ENCODE measurements at regions not wholly inside any gene's neighbourhood (a gene's known extent, or its start where the extent isn't known, plus 50 kb on each side); places are given as distances from the start of the nearest gene placed in this dataset.
A peak's percentile ranks its signal among the peaks of the same experiment; 100 is the strongest.
"Not testable (repeated sequence)": the region's sequence is repeated elsewhere in the genome, so short reads cannot be mapped to it uniquely, and the experiment has no call there.

- no peak for DNase-seq (ENCODE audit: low read depth)
Measured at GRCh38 chr2:180829836-180830235, 150.6 kb upstream of the UBE2E3 start.

- peak; percentile 29 for DNase-seq (ENCODE audit: low read depth)
Measured at GRCh38 chr2:180829261-180829660, 151.1 kb upstream of the UBE2E3 start.

DNA sequence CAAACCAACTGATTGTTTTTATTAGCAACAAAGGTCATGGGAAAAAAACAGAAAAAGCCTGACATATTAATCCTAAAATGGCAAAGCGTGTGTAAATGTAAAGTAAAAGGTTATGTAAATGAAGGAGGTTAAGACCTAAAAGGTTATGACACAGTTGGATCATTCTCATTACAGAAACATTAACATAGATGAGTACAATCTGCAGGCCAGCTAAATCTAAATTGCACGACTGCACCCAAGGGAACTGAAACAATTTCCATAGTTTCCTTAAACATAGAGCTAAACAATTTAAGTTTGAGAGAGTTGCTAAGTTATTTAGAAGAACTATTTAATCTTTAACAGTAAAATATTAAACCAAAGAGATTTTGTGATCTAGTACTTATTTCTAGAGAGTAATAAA is 151.6 kb upstream of the UBE2E3 start:
- no peak for DNase-seq (ENCODE audit: low read depth)

DNA sequence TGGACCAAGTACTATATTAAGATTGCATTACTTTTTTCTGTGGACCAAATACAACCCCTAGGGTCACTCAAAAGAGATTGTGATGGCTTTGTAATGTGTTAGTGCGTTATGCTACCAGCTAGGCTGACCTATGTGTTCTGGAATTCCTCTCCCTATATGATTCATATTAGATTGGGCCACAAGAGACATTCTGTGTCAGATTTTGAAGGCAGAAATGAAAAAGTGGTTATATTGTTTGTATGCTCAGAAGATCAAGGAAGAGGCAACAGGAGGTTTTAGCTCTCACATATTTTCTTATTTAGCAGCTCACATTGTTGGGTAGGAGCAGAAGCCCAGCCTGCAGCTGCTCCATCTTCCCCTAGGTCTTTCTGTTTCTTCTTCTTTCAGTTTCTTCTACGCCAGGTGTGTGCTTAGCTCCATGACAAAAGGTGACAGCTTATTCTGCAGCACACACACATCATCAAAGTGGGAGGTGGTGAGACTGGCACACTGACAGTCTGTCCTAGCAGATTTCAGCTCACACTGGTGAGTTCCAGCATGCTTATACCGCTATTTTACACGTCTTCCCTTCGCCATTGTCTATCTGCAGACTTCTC is 156.8 kb upstream of the UBE2E3 start:
- DNase-seq (ENCODE audit: low read depth) = peak; percentile 47

- no peak for DNase-seq (ENCODE audit: low read depth)
Measured at GRCh38 chr2:180819106-180819505, 161.3 kb upstream of the UBE2E3 start.

GRCh38 chr2:180818700-180819099 is 161.7 kb upstream of the UBE2E3 start:
- not testable (repeated sequence) for DNase-seq (ENCODE audit: low read depth)

- no peak for DNase-seq (ENCODE audit: low read depth)
Measured at GRCh38 chr2:180799141-180799540, 181.3 kb upstream of the UBE2E3 start.

DNA sequence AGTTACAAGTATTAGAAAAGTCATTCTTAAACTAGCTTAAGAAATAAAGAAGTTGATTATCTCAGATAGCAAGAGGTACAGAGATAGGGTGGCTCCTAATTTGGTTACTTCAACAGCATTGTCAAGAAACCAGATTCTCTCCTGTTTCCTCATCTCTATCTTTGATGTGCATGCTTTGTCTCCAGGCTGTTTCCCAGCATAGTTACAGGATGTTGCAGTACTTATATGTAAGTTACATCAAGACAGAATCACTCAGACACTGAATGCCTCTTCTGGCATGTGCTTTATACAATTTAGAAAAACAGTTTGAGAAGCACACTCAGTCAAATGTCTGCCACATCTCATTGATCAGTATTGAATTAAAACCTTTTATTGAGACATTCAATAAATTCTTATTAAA is 189.5 kb upstream of the UBE2E3 start:
- no peak for DNase-seq (ENCODE audit: low read depth)

GRCh38 chr2:180787330-180787729 is 193.1 kb upstream of the UBE2E3 start:
- DNase-seq (ENCODE audit: low read depth) = no peak

GRCh38 chr2:180781276-180781675 is 199.1 kb upstream of the UBE2E3 start:
- DNase-seq (ENCODE audit: low read depth) = peak; percentile 35

DNA sequence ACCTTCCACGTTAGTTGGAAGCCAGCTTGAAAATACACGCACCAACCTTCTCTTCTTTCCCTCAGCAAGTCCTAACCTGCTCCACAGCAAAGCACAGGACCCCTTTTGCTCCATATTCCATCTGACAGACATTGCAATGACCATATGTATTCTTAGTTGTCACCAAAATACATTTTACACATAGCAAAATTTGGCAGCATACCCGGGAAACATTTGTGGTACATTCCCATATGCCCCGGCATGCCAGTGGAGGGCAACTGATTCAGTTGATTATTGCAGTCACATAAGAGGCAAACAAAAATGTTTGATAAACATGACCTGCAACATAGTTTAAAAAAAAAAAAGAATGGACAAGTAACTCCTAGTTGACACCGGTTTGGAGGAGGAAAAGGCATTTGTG is 202.1 kb upstream of the UBE2E3 start:
- DNase-seq (ENCODE audit: low read depth) = no peak

DNA sequence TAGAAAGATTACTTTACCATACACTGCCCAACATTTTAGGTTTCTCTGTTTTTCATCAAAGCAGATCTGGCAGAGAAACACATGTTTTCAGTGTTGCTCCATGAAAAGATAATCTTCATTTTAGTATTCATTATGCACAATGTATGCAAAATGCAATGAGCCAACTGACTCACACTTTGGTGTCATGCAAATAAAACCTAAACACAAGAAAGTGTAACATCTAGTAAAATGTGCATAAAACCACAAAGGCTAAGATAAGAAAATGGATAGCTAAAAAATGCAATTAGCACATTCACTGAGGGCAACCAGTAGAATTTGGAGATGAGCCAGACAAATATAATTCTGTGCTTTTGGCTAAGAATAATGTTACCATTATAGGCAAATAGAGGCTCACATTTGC is 203.5 kb upstream of the UBE2E3 start:
- peak; percentile 20 for DNase-seq (ENCODE audit: low read depth)

GRCh38 chr2:180775711-180776110 is 204.7 kb upstream of the UBE2E3 start:
- DNase-seq (ENCODE audit: low read depth) = no peak

GRCh38 chr2:180765316-180765715 is 215.1 kb upstream of the UBE2E3 start:
- not testable (repeated sequence) for DNase-seq (ENCODE audit: low read depth)

DNA sequence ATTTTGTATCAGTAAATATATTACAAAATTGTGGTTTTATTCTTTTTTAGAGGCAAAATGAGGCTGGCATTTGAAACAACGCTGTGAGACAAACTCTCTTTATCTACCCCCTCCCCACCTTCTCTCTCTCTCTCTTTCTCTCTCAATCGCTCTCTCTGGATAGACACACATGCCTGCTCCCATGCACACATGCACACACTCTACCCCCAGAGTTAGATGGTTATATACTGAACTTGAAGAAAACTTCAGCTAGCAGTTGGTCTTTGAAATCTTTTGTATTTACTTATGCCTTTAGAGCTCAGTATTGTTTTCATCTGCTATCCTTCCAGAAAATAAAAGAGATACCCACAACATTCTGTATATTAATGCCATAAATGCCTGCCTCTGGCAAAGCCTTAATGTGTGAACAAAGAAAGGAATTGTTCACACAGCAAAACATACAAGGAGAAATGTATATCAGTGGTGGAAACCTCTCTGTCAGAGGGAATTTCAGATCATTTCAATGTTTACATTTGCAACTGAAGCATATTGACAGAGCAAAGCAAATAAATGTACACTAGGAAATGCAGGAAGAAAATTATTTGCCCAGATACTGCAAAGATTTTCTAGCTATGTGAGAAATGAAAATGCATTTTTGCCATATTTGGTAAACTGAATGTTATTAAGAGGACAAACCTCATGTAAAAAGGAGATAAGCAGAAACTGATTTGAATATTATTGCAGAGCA is 217.0 kb upstream of the UBE2E3 start:
- DNase-seq (ENCODE audit: low read depth) = no peak

- peak; percentile 77 for DNase-seq (ENCODE audit: low read depth)
Measured at GRCh38 chr2:180761224-180761623, 219.2 kb upstream of the UBE2E3 start.

DNA sequence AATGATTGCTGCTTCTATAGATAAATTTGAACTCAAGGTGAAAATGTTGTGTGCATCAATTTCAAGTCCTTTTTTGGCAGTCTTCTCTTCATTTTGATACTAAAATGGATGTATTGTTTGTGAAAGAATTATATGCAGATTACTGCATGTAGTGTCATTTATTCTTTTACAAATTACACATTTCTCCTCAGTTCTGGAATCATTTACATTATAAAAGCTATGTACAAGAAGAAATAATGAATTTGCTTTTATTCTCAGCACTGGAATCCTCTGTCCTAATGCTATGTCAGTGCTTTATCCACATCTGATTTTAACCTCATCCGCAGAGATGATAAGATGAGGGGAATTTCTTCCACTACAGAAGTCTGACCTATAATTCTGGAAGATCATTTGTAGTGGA is 220.8 kb upstream of the UBE2E3 start:
- no peak for DNase-seq (ENCODE audit: low read depth)

DNA sequence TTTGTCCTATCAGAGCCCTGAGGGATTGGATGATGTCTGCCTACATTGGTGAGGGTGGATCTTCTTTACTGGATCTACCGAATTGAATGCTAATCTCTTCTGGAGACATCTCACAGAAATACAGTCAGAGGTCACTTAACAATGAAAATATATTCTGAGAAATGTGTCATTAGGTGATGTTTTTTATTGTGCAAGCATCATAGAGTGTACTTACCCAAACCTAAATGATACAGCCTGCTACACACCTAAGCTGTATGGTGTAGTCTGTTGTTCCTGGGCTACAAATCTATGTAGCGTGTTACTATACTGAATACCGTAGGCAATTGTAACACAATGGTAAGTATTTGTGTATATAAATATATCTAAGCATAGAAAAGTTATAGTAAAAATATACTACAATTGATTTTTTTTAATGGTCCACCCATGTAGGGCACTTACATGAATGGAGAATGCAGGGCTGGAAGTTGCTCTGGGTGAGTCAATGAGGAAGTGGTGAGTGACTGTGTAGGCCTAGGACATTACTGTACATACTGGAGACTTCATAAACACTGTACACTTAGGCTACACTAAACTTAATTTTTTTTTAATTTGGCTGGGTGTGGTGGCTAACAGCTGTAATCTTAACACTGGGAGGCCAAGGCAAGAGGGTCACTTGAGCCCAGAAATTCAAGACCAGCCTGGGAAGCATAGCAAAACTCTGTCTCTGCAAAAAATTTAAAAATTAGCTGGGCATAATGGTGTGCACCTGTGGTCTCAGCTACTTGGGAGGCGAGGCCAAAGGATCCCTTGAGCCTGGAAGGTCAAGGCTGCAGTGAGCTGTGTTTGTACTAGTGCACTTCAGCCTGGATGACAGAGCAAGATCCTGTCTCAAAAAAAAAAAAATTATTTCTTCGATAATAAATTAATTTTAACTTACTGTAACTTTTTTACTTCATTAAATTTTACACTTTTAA is 226.3 kb upstream of the UBE2E3 start:
- DNase-seq (ENCODE audit: low read depth) = peak; percentile 75

- DNase-seq (ENCODE audit: low read depth) = no peak
Measured at GRCh38 chr2:180751306-180751920, 229.0 kb upstream of the UBE2E3 start.

DNA sequence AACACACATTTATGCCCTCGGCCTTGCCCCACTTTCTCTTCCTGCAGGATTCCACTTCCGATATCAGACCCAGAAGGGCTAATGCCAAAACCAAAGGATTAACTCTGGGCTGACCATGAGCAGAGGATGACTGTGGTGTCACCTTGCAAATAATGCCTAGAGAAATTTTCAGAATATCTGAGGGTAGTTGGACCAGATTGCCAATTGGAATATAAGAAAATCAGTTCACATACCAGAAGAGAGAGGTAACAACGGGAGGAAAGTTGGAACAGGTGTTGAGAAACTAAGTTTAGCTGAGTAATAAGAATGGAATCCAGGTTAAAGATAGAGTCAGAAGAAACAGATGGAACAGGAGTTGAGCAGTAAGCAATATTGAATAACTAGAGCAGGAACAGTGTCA is 232.7 kb upstream of the UBE2E3 start:
- no peak for DNase-seq (ENCODE audit: low read depth)

- no peak for DNase-seq (ENCODE audit: low read depth)
Measured at GRCh38 chr2:180743401-180743800, 237.0 kb upstream of the UBE2E3 start.

DNA sequence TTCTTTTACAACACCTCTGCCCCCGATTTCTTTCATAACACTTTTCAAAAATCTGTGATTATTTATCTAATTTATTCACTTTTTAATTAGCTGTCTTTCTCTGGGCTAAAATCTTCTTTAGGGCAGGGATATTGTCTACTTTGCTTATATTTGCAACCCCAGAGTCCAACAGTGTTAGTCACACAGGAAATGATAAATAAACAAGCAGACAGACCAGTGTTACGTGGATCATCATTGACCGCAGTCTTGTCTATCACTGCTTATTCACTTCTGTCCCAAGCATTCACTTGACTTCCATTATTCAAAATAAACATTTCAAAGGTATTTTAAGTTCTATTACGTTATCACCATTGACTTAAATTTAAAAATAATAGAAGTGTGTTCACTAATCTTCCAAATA is 237.6 kb upstream of the UBE2E3 start:
- peak; percentile 39 for DNase-seq (ENCODE audit: low read depth)
